Endothelial cell of umbilical vein (primary cell): ENCODE measurements at regions not wholly inside any gene's neighbourhood (a gene's known extent, or its start where the extent isn't known, plus 50 kb on each side); places are given as distances from the start of the nearest gene placed in this dataset.

Source experiments
- BruUV-seq: library from RNA; stranded (reverse); fragments of 400-500 nt; replicated peaks from 2 replicates; lab custom pipeline; 2021; lab: Mats Ljungman, UMichigan
- CTCF ChIA-PET: fragments of 300-600, 350-600 bp; sonication (Branson Sonifier 250); formaldehyde crosslinking; loops from one replicate; lab custom pipeline; 2021; ENCODE audit warnings: antibody characterized with exemption, inconsistent platforms; lab: Charles Lee
- POLR2A ChIA-PET: fragments of 300-600, 350-600 bp; sonication (Branson Sonifier 250); formaldehyde crosslinking; loops from one replicate; lab custom pipeline; 2021; ENCODE audit warnings: antibody characterized with exemption, inconsistent platforms; lab: Charles Lee
- DNase-seq: peaks from one replicate; pipeline ENCODE4 v3.0.0-alpha.2; 2011; ENCODE audit warnings: low read depth, low spot score
- FAIRE-seq: peaks from 2 replicates; lab custom pipeline; 2011; peaks lifted over from hg19 to GRCh38; lab: Jason Lieb, UNC
- H2AFZ ChIP-seq: 2 replicates; pipeline ENCODE4 v1.6.0; 2012; ENCODE audit warnings: low read depth, low read length, control low read depth, inconsistent platforms
- H3K27ac ChIP-seq: 2 replicates; pipeline ENCODE4 v1.5.1; 2011; ENCODE audit warnings: low read depth, mild to moderate bottlenecking, control low read depth, low read length, moderate library complexity; ENCODE audit not compliant: insufficient read depth
- H3K27me3 ChIP-seq, 2 experiments: 2 replicates each; pipeline versions ENCODE4 v1.6.0 to v1.6.1; 2011; ENCODE audit warnings: low read length in 2 of 2, mixed read lengths in 1 of 2; ENCODE audit not compliant: control insufficient read depth in 2 of 2, insufficient read depth in 2 of 2
- H3K36me3 ChIP-seq, 2 experiments: 2 replicates in 1 of 2; 3 replicates in 1 of 2; pipeline ENCODE4 v1.5.1; 2011; ENCODE audit warnings: low read length in 2 of 2, mild to moderate bottlenecking in 1 of 2, moderate library complexity in 1 of 2; ENCODE audit not compliant: control insufficient read depth in 2 of 2, insufficient read depth in 2 of 2; ENCODE audit errors: extremely low read depth in 1 of 2
- H3K4me1 ChIP-seq: 3 replicates; pipeline ENCODE4 v1.5.1; 2011; ENCODE audit warnings: mild to moderate bottlenecking, low read length; ENCODE audit not compliant: control insufficient read depth, insufficient read depth; ENCODE audit errors: extremely low read depth
- H3K4me2 ChIP-seq: 2 replicates; pipeline ENCODE4 v1.6.1; 2011; ENCODE audit warnings: low read length, control low read depth, mixed read lengths; ENCODE audit not compliant: insufficient read depth
- H3K4me3 ChIP-seq, 3 experiments: fragments of 200-600 bp in 1 of 3; sonication (generic), shearing (Covaris generic) in 1 of 3; replicated peaks in 1 of 3; 2 replicates each; pipeline ENCODE4 v1.5.1; 2011 to 2016; ENCODE audit warnings: control low read depth in 3 of 3, low read length in 3 of 3, mild to moderate bottlenecking in 2 of 3, inconsistent platforms in 1 of 3, low read depth in 1 of 3, moderate library complexity in 1 of 3; ENCODE audit not compliant: insufficient read depth in 1 of 3
- H3K79me2 ChIP-seq: 2 replicates; pipeline ENCODE4 v1.6.0; 2012; ENCODE audit warnings: low read length, inconsistent platforms; ENCODE audit not compliant: control insufficient read depth, insufficient read depth
- H3K9ac ChIP-seq: replicated peaks from 2 replicates; pipeline ENCODE3; 2011; ENCODE audit warnings: low read length, control low read depth; ENCODE audit not compliant: insufficient read depth; ENCODE audit errors: extremely low read depth
- H3K9me1 ChIP-seq: replicated peaks from 3 replicates; pipeline ENCODE4 v1.6.0; 2011; ENCODE audit warnings: mild to moderate bottlenecking, low read length; ENCODE audit not compliant: control insufficient read depth, insufficient read depth; ENCODE audit errors: extremely low read depth
- H3K9me3 ChIP-seq: replicated peaks from 2 replicates; pipeline ENCODE4 v1.5.1; 2012; ENCODE audit warnings: low read length, inconsistent platforms; ENCODE audit not compliant: control insufficient read depth, insufficient read depth
- H4K20me1 ChIP-seq: replicated peaks from 2 replicates; pipeline ENCODE3; 2011; ENCODE audit warnings: mild to moderate bottlenecking, low read length; ENCODE audit not compliant: control insufficient read depth, insufficient read depth; ENCODE audit errors: extremely low read depth
- EZH2 ChIP-seq: IDR thresholded peaks from 2 replicates; pipeline ENCODE4 v1.6.1; 2012; ENCODE audit warnings: borderline replicate concordance, low read depth, mild to moderate bottlenecking, moderate library complexity, low read length, inconsistent platforms; ENCODE audit not compliant: severe bottlenecking
- FOS ChIP-seq: IDR thresholded peaks from 2 replicates; pipeline ENCODE4 v1.6.1; 2011; ENCODE audit warnings: mild to moderate bottlenecking, low read length, moderate library complexity, borderline replicate concordance; ENCODE audit not compliant: insufficient read depth
- GATA2 ChIP-seq: IDR thresholded peaks from 2 replicates; pipeline ENCODE4 v1.7.0; 2011; ENCODE audit warnings: low read depth, mild to moderate bottlenecking, moderate library complexity, mixed read lengths, low read length; ENCODE audit not compliant: insufficient read length, insufficient read depth
- JUN ChIP-seq: IDR thresholded peaks from 2 replicates; pipeline ENCODE4 v1.6.1; 2011; ENCODE audit warnings: borderline replicate concordance, low read depth; ENCODE audit not compliant: insufficient read length, insufficient read depth
- MYC ChIP-seq: IDR thresholded peaks from one replicate; pipeline ENCODE4 v1.6.1; 2011; ENCODE audit warnings: mild to moderate bottlenecking, low read depth, low read length
- POLR2A ChIP-seq: IDR thresholded peaks from 2 replicates; pipeline ENCODE4 v1.6.1; 2012; ENCODE audit warnings: low read depth, mild to moderate bottlenecking, control low read depth, low read length
- POLR2AphosphoS5 ChIP-seq: IDR thresholded peaks from 2 replicates; pipeline ENCODE4 v1.6.1; 2012; ENCODE audit warnings: low read depth, mild to moderate bottlenecking, control low read depth, low read length, moderate library complexity; ENCODE audit not compliant: insufficient read depth
- dilution Hi-C: fragments of 300-500 bp; cut with MboI; formaldehyde crosslinking; loops from one replicate; pipeline ENCODE4 v1.15.0; 2019; ENCODE audit warnings: low sequenced_read_pairs; ENCODE audit not compliant: extremely low pct_ligation_motif_present
- intact Hi-C: fragments of 100-400 bp; cut with micrococcal nuclease; formaldehyde crosslinking; loops from one replicate; pipeline ENCODE4 v1.10.0; 2022
- TF ChIP-seq, protein P1 (sequence below): IDR thresholded peaks from 2 replicates; pipeline ENCODE4 v1.6.1; 2011; ENCODE audit not compliant: insufficient read depth, insufficient read length
- TF ChIP-seq, protein P2 (sequence below), 2 donors: IDR thresholded peaks; 1 replicate in 1 of 2; 2 replicates in 1 of 2; pipeline ENCODE4 v1.5.1; 2011; ENCODE audit warnings: low read length in 2 of 2, mild to moderate bottlenecking in 2 of 2, moderate library complexity in 2 of 2, control low read depth in 1 of 2, inconsistent platforms in 1 of 2, low read depth in 1 of 2; ENCODE audit not compliant: insufficient read depth in 1 of 2; ENCODE audit errors: extremely low read depth in 1 of 2

DNA sequence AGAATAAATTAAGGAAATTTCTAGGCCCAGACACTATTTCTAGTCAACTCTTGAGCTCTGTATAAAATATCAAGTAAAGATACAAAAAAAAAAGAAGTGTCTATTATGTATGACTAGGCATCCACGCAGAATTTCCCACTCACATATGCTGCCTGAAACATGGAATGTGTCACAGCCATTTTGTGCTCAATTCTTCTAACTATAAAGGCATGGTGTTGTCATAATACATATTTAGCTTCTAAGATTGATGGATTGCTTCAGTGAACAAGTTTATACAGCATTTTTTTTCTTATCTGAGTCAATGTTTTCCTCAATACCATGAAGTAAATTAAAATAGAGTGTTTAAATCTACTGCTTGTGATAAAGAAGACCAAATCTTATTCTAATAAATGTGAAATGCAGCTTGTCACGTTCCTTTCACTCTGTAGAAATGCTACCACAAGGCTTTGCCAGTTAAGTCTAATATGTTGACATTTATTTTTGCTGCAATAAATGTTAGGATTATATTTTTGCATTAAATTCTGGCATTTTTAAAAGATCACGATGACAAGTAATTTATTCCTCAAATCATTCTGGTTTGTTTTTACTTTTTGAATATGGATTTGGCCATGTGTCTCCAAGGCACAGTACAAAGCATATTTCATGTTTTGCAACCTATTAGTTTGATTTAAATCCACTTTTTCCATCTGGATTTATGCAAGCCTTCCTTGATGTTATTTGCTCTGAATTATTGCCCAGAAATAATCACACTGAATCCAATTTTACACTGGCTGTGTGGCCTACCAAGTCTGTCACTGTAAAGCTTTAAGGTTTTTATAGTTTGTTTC is 1829.0 kb upstream of the PCDH7 start:
- dilution Hi-C loops = no loop called here
- POLR2A ChIA-PET = no interaction called here

More for the DNA sequence above, 1829.0 kb upstream of the PCDH7 start:
- CTCF ChIA-PET = no interaction called here
- intact Hi-C loops = no loop called here
- BruUV-seq = no TSS peak
- FAIRE-seq (no peak), DNase-seq (no peak)
- Histone ChIP-seq H3K9ac (no peak overlapping the region), H3K36me3 (no peaks in the 10 kb centered on the region), H3K27me3 (no peaks in the 10 kb centered on the region), H3K27ac (no peak overlapping the region), H3K4me3 (no peak overlapping the region), H3K9me1 (no peaks in the 10 kb centered on the region), H3K4me1 (no peaks in the 10 kb centered on the region), H2AFZ (no peak overlapping the region), H4K20me1 (no peaks in the 10 kb centered on the region), H3K9me3 (no peaks in the 10 kb centered on the region), H3K79me2 (no peaks in the 10 kb centered on the region), H3K4me2 (no peak overlapping the region)
- TF ChIP-seq POLR2AphosphoS5 = no peak
- TF ChIP-seq, protein P1, sequence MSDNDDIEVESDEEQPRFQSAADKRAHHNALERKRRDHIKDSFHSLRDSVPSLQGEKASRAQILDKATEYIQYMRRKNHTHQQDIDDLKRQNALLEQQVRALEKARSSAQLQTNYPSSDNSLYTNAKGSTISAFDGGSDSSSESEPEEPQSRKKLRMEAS = no peak
- no peak for TF ChIP-seq FOS
- no peak for TF ChIP-seq JUN
- TF ChIP-seq EZH2 = no peak
- TF ChIP-seq, protein P2, sequence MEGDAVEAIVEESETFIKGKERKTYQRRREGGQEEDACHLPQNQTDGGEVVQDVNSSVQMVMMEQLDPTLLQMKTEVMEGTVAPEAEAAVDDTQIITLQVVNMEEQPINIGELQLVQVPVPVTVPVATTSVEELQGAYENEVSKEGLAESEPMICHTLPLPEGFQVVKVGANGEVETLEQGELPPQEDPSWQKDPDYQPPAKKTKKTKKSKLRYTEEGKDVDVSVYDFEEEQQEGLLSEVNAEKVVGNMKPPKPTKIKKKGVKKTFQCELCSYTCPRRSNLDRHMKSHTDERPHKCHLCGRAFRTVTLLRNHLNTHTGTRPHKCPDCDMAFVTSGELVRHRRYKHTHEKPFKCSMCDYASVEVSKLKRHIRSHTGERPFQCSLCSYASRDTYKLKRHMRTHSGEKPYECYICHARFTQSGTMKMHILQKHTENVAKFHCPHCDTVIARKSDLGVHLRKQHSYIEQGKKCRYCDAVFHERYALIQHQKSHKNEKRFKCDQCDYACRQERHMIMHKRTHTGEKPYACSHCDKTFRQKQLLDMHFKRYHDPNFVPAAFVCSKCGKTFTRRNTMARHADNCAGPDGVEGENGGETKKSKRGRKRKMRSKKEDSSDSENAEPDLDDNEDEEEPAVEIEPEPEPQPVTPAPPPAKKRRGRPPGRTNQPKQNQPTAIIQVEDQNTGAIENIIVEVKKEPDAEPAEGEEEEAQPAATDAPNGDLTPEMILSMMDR (IDR thresholded peaks at IDR 0.05; ENCODE audit: extremely low read depth in 1 of 2, insufficient read depth in 1 of 2, low read depth in 1 of 2, low read length in 2 of 2) = no peak
- no peak for TF ChIP-seq POLR2A
- no peak for TF ChIP-seq GATA2
- no peak for TF ChIP-seq MYC
